HCT116 (cell line): ENCODE measurements at regions not wholly inside any gene's neighbourhood (a gene's known extent, or its start where the extent isn't known, plus 50 kb on each side); places are given as distances from the start of the nearest gene placed in this dataset.

Experiments used
- ATAC-seq: fragments of 200-7000 bp; cut with Tn5 transposase; 2 replicates; pipeline ENCODE4 v1.9.1; 2020; ENCODE audit warnings: mild to moderate bottlenecking, moderate library complexity
- BruUV-seq: library from RNA; stranded (reverse); fragments of 400-500 nt; replicated peaks from 2 replicates; lab custom pipeline; 2021; lab: Mats Ljungman, UMichigan
- CTCF ChIA-PET: fragments of 300-600 bp; sonication (Branson Sonifier 250); formaldehyde crosslinking; loops from one replicate; lab custom pipeline; 2021; ENCODE audit warnings: antibody characterized with exemption; lab: Charles Lee
- POLR2A ChIA-PET: fragments of 300-600, 350-600 bp; sonication (Branson Sonifier 250); formaldehyde crosslinking; loops from one replicate; lab custom pipeline; 2021; ENCODE audit warnings: antibody characterized with exemption; lab: Charles Lee
- RAD21 ChIA-PET, 2 experiments: fragments of 300-600 bp; sonication (Branson Sonifier 250); formaldehyde crosslinking; loops; one replicate each; lab custom pipeline; 2023; ENCODE audit warnings: low total read pairs in 2 of 2; ENCODE audit not compliant: uncharacterized antibody in 2 of 2, unreplicated experiment in 2 of 2, low non-redundant PET in 1 of 2; lab: Charles Lee
- DNase-seq: peaks from one replicate; pipeline ENCODE4 v3.0.0-alpha.2; 2010; ENCODE audit warnings: low read depth, low spot score
- H2AFZ ChIP-seq: fragments of 200-600 bp; shearing (Covaris generic), sonication (generic); 2 replicates; pipeline ENCODE4 v1.6.1; 2017; ENCODE audit warnings: low read depth, mixed run types, mixed read lengths, antibody characterized with exemption, low read length; ENCODE audit not compliant: poor library complexity, severe bottlenecking
- H3K27ac ChIP-seq: 2 replicates; pipeline ENCODE4 v1.5.1; 2012; ENCODE audit warnings: low read depth, low read length
- H3K27me3 ChIP-seq: fragments of 200-600 bp; sonication (generic); 2 replicates; pipeline ENCODE4 v1.6.1; 2016; ENCODE audit warnings: mixed run types, low read length, mixed read lengths; ENCODE audit not compliant: insufficient read depth
- H3K36me3 ChIP-seq, 2 experiments: fragments of 200-500 bp in 1 of 2; fragments of 200-600 bp in 1 of 2; sonication (Bioruptor generic) in 1 of 2; sonication (generic) in 1 of 2; 2 replicates each; pipeline versions ENCODE4 v1.5.1 to v1.6.1; 2014 to 2016; ENCODE audit warnings: low read length in 2 of 2, inconsistent platforms in 1 of 2, mixed read lengths in 1 of 2, mixed run types in 1 of 2; ENCODE audit not compliant: insufficient read depth in 2 of 2, control insufficient read depth in 1 of 2
- H3K4me1 ChIP-seq, 2 experiments: fragments of 200-600 bp in 1 of 2; sonication (generic) in 1 of 2; 2 replicates each; pipeline versions ENCODE4 v1.5.1 to v1.6.1; 2012 to 2017; ENCODE audit warnings: low read length in 2 of 2, inconsistent platforms in 1 of 2, mild to moderate bottlenecking in 1 of 2, mixed read lengths in 1 of 2, mixed run types in 1 of 2, moderate library complexity in 1 of 2; ENCODE audit not compliant: insufficient read depth in 2 of 2, control insufficient read depth in 1 of 2
- H3K4me2 ChIP-seq: fragments of 200-600 bp; sonication (generic); 2 replicates; pipeline ENCODE4 v1.6.1; 2017; ENCODE audit warnings: mixed run types, low read length, mixed read lengths
- H3K4me3 ChIP-seq, 2 experiments: fragments of 200-600 bp in 1 of 2; sonication (generic) in 1 of 2; replicated peaks in 1 of 2; 2 replicates each; pipeline ENCODE4 v1.5.1; 2011 to 2016; ENCODE audit warnings: low read length in 2 of 2, control low read depth in 1 of 2, low read depth in 1 of 2, mild to moderate bottlenecking in 1 of 2, mixed read lengths in 1 of 2, mixed run types in 1 of 2
- H3K79me2 ChIP-seq: fragments of 200-600 bp; sonication (generic); 2 replicates; pipeline ENCODE4 v1.6.1; 2017; ENCODE audit warnings: mild to moderate bottlenecking, mixed run types, low read length, moderate library complexity, mixed read lengths; ENCODE audit not compliant: insufficient read depth
- H3K9ac ChIP-seq: fragments of 200-600 bp; sonication (generic); 2 replicates; pipeline ENCODE4 v1.6.1; 2016; ENCODE audit warnings: low read length, mixed read lengths
- H3K9me2 ChIP-seq: fragments of 200-600 bp; sonication (generic), shearing (Covaris generic); 2 replicates; pipeline ENCODE4 v1.6.1; 2017; ENCODE audit warnings: mixed run types, mild to moderate bottlenecking, moderate library complexity; ENCODE audit not compliant: insufficient read depth
- H3K9me3 ChIP-seq, 2 experiments: fragments of 200-500 bp in 1 of 2; fragments of 200-600 bp in 1 of 2; sonication (Bioruptor generic) in 1 of 2; sonication (generic) in 1 of 2; 2 replicates each; pipeline ENCODE4 v1.6.1; 2014 to 2017; ENCODE audit warnings: low read length in 2 of 2, mixed read lengths in 2 of 2, inconsistent platforms in 1 of 2, low read depth in 1 of 2, mild to moderate bottlenecking in 1 of 2, mixed run types in 1 of 2, moderate library complexity in 1 of 2; ENCODE audit not compliant: control insufficient read depth in 1 of 2, insufficient read depth in 1 of 2
- H4K20me1 ChIP-seq: fragments of 200-600 bp; sonication (generic), shearing (Covaris generic); 2 replicates; pipeline ENCODE4 v1.6.1; 2017; ENCODE audit warnings: mixed run types, mild to moderate bottlenecking, moderate library complexity; ENCODE audit not compliant: insufficient read depth
- CBX3 ChIP-seq: IDR thresholded peaks from 2 replicates; pipeline ENCODE4 v1.6.1; 2012; ENCODE audit warnings: low read depth
- CEBPB ChIP-seq: IDR thresholded peaks from 2 replicates; pipeline ENCODE4 v1.6.1; 2012; ENCODE audit warnings: low read depth
- EGR1 ChIP-seq: IDR thresholded peaks from 2 replicates; pipeline ENCODE4 v1.6.1; 2012; ENCODE audit warnings: low read depth
- ELF1 ChIP-seq: IDR thresholded peaks from 2 replicates; pipeline ENCODE4 v1.6.1; 2012; ENCODE audit warnings: low read depth, borderline replicate concordance
- EZH2 ChIP-seq: fragments of 200-600 bp; sonication (generic); IDR thresholded peaks from 2 replicates; pipeline ENCODE4 v1.6.1; 2017; ENCODE audit warnings: antibody characterized with exemption, mixed run types
- EZH2phosphoT487 ChIP-seq: fragments of 200-600 bp; IDR thresholded peaks from 2 replicates; pipeline ENCODE4 v1.6.1; 2018; ENCODE audit warnings: antibody characterized with exemption, borderline replicate concordance
- JUND ChIP-seq: IDR thresholded peaks from 2 replicates; pipeline ENCODE4 v1.6.1; 2012
- POLR2A ChIP-seq: IDR thresholded peaks from 2 replicates; pipeline ENCODE4 v1.7.0; 2011; ENCODE audit warnings: borderline replicate concordance; ENCODE audit not compliant: insufficient read depth, insufficient read length; ENCODE audit errors: extremely low read depth
- POLR2AphosphoS5 ChIP-seq: IDR thresholded peaks from 2 replicates; pipeline ENCODE4 v1.6.1; 2011; ENCODE audit warnings: mild to moderate bottlenecking, low read depth, low read length, moderate library complexity
- RAD21 ChIP-seq: IDR thresholded peaks from 2 replicates; pipeline ENCODE4 v1.6.1; 2012; ENCODE audit warnings: low read depth, mild to moderate bottlenecking
- SIN3A ChIP-seq: IDR thresholded peaks from 2 replicates; pipeline ENCODE4 v1.6.1; 2012; ENCODE audit warnings: low read depth
- SP1 ChIP-seq: IDR thresholded peaks from 2 replicates; pipeline ENCODE4 v1.6.1; 2012; ENCODE audit warnings: low read depth
- TCF7L2 ChIP-seq: IDR thresholded peaks from 2 replicates; pipeline ENCODE4 v1.7.0; 2011; ENCODE audit warnings: borderline replicate concordance, inconsistent platforms; ENCODE audit not compliant: insufficient read depth, insufficient read length; ENCODE audit errors: extremely low read depth
- YY1 ChIP-seq: IDR thresholded peaks from 2 replicates; pipeline ENCODE4 v1.6.1; 2011; ENCODE audit warnings: low read length, low read depth, moderate library complexity, mild to moderate bottlenecking; ENCODE audit not compliant: insufficient replicate concordance; ENCODE audit errors: extremely low read depth
- ZBTB33 ChIP-seq: IDR thresholded peaks from 2 replicates; pipeline ENCODE4 v1.6.1; 2011; ENCODE audit warnings: mild to moderate bottlenecking, low read length, moderate library complexity; ENCODE audit not compliant: insufficient replicate concordance; ENCODE audit errors: extremely low read depth
- ZFX ChIP-seq: fragments of 450-650 bp; IDR thresholded peaks from 2 replicates; pipeline ENCODE4 v1.6.1; 2017
- ZNF274 ChIP-seq: fragments of 200-500 bp; sonication (Bioruptor generic); IDR thresholded peaks from 2 replicates; pipeline ENCODE4 v1.6.1; 2014; ENCODE audit warnings: mild to moderate bottlenecking, low read depth, low read length, inconsistent platforms
- intact Hi-C: fragments of 100-400 bp; cut with micrococcal nuclease; formaldehyde crosslinking; loops from 2 replicates; pipeline ENCODE4 v1.10.0; 2022
- TF ChIP-seq, protein P1 (sequence below): IDR thresholded peaks from 2 replicates; pipeline ENCODE4 v1.6.1; 2012
- TF ChIP-seq, protein P2 (sequence below): IDR thresholded peaks from 2 replicates; pipeline ENCODE4 v1.6.1; 2012; ENCODE audit warnings: low read depth

DNA sequence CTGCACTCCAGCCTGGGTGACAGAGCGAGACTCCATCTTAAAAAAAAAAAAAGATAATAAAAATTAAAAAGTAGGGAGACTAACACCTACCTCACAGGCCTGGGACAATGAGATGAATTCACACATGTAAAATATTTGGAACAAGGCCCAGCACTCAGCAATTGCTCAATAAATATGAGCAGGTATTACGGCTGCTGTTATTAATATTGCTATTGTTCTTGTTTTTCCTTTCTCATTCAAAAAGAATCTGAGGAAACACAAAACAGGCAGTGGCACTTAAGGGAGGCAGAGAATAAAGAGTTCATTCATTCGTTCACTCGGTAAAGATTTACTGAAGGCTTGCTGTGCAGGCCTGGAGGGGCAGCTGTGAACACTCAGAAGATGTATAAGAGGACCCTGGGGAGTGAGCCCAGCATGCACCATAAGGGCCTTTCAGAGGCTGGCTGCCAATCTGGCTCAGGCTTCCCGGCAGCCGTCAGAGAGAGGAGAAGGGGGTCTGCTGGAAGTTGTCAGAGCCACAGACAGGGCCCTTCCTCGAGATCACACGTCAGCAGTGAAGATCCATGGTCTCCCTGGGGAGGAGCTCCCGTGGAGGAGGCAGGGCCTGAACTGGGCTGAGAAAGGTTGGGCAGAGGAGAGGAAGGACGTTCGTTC, 51.6 kb upstream of the TCF20 start:
- ATAC-seq (no peak; the same call in 1 of the 2 replicates), DNase-seq (no peak)
- no TSS peak for BruUV-seq
- Histone ChIP-seq H3K9me2 (no peaks in the 10 kb centered on the region), H3K36me3 (no peaks in the 10 kb centered on the region), H3K79me2 (no peaks in the 10 kb centered on the region), H3K4me3 (no peak overlapping the region), H3K9me3 (no peaks in the 10 kb centered on the region), H3K4me2 (no peak overlapping the region), H3K4me1 (peaks cover 21 to 29% of the 10 kb centered on the region in 2 experiments), H3K27ac (no peak overlapping the region), H3K27me3 (no peaks in the 10 kb centered on the region), H2AFZ (no peak overlapping the region), H3K9ac (no peak overlapping the region), H4K20me1 (no peaks in the 10 kb centered on the region)
- ChIA-PET RAD21 (no interaction called here), POLR2A (no interaction called here), CTCF (no interaction called here)
- intact Hi-C loops: no loop called here
- TF ChIP-seq EZH2phosphoT487: no peak
- TF ChIP-seq RAD21: no peak
- TF ChIP-seq, protein P1, sequence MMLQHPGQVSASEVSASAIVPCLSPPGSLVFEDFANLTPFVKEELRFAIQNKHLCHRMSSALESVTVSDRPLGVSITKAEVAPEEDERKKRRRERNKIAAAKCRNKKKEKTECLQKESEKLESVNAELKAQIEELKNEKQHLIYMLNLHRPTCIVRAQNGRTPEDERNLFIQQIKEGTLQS: no peak
- TF ChIP-seq ELF1: no peak
- no peak for TF ChIP-seq ZBTB33
- no peak for TF ChIP-seq EZH2
- no peak for TF ChIP-seq SP1
- no peak for TF ChIP-seq JUND
- TF ChIP-seq, protein P2, sequence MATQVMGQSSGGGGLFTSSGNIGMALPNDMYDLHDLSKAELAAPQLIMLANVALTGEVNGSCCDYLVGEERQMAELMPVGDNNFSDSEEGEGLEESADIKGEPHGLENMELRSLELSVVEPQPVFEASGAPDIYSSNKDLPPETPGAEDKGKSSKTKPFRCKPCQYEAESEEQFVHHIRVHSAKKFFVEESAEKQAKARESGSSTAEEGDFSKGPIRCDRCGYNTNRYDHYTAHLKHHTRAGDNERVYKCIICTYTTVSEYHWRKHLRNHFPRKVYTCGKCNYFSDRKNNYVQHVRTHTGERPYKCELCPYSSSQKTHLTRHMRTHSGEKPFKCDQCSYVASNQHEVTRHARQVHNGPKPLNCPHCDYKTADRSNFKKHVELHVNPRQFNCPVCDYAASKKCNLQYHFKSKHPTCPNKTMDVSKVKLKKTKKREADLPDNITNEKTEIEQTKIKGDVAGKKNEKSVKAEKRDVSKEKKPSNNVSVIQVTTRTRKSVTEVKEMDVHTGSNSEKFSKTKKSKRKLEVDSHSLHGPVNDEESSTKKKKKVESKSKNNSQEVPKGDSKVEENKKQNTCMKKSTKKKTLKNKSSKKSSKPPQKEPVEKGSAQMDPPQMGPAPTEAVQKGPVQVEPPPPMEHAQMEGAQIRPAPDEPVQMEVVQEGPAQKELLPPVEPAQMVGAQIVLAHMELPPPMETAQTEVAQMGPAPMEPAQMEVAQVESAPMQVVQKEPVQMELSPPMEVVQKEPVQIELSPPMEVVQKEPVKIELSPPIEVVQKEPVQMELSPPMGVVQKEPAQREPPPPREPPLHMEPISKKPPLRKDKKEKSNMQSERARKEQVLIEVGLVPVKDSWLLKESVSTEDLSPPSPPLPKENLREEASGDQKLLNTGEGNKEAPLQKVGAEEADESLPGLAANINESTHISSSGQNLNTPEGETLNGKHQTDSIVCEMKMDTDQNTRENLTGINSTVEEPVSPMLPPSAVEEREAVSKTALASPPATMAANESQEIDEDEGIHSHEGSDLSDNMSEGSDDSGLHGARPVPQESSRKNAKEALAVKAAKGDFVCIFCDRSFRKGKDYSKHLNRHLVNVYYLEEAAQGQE: no peak
- TF ChIP-seq CEBPB: no peak
- no peak for TF ChIP-seq POLR2A
- TF ChIP-seq POLR2AphosphoS5: no peak
- TF ChIP-seq ZNF274: no peak
- TF ChIP-seq ZFX: no peak
- TF ChIP-seq EGR1: no peak
- TF ChIP-seq CBX3: no peak
- no peak for TF ChIP-seq TCF7L2
- no peak for TF ChIP-seq SIN3A
- no peak for TF ChIP-seq YY1
